ENCODE measurements at regions not wholly inside any gene's neighbourhood (a gene's known extent, or its start where the extent isn't known, plus 50 kb on each side); places are given as distances from the start of the nearest gene placed in this dataset.

DNA sequence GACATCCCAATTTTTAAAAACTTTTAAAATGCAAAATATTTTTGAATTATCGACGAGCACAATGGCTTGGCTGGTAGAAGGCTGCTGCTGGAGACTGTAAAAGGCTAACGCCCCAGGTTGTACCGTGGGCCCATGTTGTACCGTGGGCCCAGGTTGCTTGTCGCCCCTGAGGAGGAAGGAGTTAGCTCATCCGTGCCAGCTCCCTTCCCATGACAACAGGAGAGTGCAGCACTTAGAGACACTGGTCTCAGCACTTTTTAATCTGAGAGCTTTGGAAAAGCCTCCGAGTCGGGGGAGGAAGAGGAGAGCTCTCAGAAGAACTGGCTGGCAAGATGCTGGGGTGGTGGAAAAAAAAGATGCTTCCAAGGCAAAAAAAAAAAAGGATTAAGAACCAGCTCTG is 50.3 kb upstream of the CACNA1A start:
- POLR2A ChIA-PET: interaction anchor here (0.7 kb wide), 1 partner anchor 114 kb away, joined by 3 read pairs; no protein-coding TSS in a partner anchor
- H3K9me3 ChIP-seq (replicated peaks; ENCODE audit: control insufficient read depth, insufficient read depth, low read length): no peaks in the 10 kb centered on the region
- H3K9ac ChIP-seq (replicated peaks; ENCODE audit: extremely low read depth, insufficient read depth, low read length): no peak overlapping the region
- H3K27me3 ChIP-seq (ENCODE audit: control insufficient read depth in 2 of 2, insufficient read depth in 2 of 2, low read length in 2 of 2): no peaks in the 10 kb centered on the region
- dilution Hi-C loops (cut with MboI; ENCODE audit: extremely low pct_ligation_motif_present, low sequenced_read_pairs): no loop called here
- no peak overlapping the region for H3K27ac ChIP-seq (ENCODE audit: insufficient read depth, low read depth, low read length)
- H3K36me3 ChIP-seq (ENCODE audit: control insufficient read depth in 2 of 2, extremely low read depth in 1 of 2, insufficient read depth in 2 of 2, low read length in 2 of 2): no peaks in the 10 kb centered on the region
- CTCF ChIA-PET: interaction anchor here (1.0 kb wide), 1 partner anchor 33 kb away, joined by 3 read pairs; no protein-coding TSS in a partner anchor
- no peaks in the 10 kb centered on the region for H4K20me1 ChIP-seq (replicated peaks; ENCODE audit: control insufficient read depth, extremely low read depth, insufficient read depth, low read length)
- no peak overlapping the region for H3K4me2 ChIP-seq (ENCODE audit: insufficient read depth, low read length)
- no peaks in the 10 kb centered on the region for H3K79me2 ChIP-seq (ENCODE audit: control insufficient read depth, insufficient read depth, low read length)
- H3K4me1 ChIP-seq (ENCODE audit: control insufficient read depth, extremely low read depth, insufficient read depth, low read length): no peaks in the 10 kb centered on the region
- no peak overlapping the region for H2AFZ ChIP-seq (ENCODE audit: low read depth, low read length)
- H3K9me1 ChIP-seq (replicated peaks; ENCODE audit: control insufficient read depth, extremely low read depth, insufficient read depth, low read length): no peaks in the 10 kb centered on the region
- no peak for FAIRE-seq
- BruUV-seq (replicated peaks): no TSS peak
- no peak overlapping the region for H3K4me3 ChIP-seq (replicated peaks in 1 of 3; ENCODE audit: insufficient read depth in 1 of 3, low read depth in 1 of 3, low read length in 3 of 3)
- intact Hi-C loops (cut with micrococcal nuclease): no loop called here
- TF ChIP-seq POLR2A (IDR thresholded peaks at IDR 0.05; ENCODE audit: low read depth, low read length): no peak
- DNase-seq (ENCODE audit: low read depth, low spot score): no peak
